ENCODE measurements at regions not wholly inside any gene's neighbourhood (a gene's known extent, or its start where the extent isn't known, plus 50 kb on each side); places are given as distances from the start of the nearest gene placed in this dataset.
A peak's percentile ranks its signal among the peaks of the same experiment; 100 is the strongest.

DNA sequence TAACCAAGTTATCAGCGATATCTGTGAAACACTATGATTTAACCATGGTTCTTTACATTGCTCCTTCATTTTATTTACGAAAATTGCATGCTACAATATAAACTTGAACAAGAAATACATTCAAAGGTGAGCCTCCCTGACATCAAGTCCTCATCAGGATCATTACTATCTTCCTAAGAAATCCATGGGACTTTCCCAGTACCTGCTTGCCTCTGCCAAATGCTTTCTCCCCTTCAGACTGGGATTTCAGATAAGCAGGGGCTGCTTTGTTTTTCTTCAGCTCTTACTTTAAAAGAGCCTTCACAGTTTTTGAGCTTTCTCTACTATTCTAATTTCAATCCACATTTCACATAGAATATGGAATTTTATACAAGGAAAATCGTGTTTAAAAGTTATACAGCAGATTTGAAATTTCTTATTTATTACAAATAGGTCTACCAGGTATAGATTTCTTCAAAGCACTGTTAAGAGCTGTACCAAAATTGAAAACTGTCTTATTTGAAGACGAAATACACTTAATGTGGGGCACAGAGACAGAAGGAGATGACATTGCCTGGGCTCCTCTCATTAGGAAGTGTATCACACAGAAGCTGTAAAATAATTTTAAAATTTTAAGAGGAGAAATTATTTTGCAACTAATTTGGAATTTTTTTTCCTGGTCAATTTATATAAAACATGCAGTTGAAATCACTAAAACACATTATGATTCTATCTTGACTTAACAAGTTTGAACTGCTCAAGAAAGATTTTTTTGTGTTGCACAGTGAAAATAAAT is 615.0 kb upstream of the AGTR1 start:
- DNase-seq (ENCODE audit: low read depth) = no peak

DNA sequence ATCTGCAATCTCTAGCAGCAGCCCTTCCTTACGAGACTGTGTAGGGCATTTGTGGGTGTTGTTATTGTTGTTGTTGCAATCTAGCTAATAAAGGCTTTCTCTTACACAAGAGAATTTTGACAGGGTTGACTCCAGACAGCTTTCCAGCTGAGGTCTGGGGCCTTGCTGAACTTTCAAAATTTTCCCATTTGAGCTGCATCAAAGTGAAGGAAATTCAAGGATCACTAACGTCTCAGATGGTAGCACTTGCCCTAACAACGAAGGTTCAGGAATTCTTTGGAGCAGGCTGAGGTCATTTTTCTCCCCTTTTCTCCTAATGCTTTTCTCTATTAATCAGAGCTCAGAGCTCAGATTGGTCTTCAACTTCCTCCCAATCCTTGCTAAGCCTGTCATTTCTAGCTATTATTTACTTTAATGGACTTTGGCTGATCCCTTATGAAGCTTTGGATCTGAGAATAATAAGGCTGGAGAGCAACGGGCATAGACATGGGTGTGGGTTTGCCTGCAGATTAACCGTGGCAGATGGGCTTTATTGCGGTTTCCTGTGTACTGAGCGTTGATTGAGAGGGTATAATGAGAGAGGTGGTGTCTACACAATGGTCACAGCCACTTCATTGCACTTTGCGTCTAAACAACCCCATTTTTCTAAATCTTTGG is 614.0 kb upstream of the AGTR1 start:
- DNase-seq (ENCODE audit: low read depth) = no peak

DNA sequence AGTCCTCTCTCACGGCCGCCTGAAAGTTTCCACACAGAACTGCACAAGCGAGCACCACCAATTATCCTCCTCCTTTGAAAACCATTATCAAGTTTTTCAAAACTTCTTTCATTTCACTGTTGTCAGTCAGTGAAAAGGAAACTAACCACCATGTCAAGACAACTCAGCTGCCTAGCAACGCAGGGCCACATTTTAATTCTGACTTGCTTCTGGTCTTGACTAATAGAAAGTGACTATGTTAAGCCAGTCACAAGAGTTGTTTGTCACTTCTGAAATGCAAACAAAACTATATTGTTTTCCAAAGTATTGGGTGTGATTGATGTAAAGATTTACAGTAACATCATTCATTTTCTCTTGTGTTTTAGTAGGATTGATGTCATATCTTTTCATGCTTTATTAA is 612.8 kb upstream of the AGTR1 start:
- DNase-seq (ENCODE audit: low read depth) = peak; percentile 60

DNA sequence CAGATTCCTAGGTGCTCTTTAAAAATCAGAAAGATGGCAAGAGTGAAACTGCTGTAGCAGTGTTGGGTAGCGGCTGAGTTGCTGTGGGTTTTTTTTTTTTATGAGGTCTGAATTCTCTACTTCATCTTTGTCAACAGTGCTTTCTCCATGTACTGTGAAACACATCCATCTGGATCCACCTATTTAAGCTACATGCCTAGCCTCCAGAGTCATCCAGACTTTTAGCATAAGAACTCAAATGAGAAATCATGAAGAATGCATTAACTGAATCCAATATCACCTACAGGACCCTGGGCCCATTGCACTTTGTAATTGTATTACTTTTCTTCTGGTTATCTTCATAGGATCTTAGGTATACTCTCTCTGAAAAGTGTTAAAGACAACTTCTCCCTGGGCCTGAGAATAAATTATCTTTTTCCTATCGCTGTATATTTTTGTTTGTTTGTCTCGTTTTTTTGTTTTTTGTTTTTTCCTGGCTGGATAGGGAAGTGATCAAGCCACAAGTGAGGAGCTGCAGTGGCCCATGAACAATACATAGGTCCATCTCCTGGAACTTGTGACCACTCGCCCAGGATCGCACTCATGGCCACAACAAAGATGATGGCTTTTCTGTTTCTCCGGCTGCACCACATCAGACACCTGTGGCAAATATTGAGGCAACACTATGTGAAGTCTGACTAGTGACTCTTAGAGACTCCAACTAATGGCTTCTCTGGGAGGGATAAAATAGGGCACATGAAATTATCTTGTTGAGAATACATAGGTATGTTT is 609.9 kb upstream of the AGTR1 start:
- DNase-seq (ENCODE audit: low read depth) = no peak

DNA sequence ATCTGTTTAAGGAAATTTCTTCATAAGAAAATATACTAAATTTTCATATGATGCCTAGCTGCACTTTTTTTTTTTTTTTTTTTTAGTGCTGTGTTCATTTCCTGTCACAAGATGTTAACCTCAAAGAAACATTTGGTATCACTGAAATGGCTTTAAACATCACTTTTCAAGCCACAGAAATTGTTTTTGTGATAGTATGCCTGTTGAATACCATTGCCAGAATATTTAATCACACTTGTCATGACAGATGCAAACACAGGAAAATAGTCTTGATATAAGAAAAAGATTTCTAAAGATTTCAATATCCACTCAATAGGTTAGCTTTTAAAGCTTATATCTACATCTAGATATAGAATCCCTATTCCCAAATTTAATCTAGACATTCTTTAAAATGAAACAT is 608.5 kb upstream of the AGTR1 start:
- DNase-seq (ENCODE audit: low read depth) = no peak

DNA sequence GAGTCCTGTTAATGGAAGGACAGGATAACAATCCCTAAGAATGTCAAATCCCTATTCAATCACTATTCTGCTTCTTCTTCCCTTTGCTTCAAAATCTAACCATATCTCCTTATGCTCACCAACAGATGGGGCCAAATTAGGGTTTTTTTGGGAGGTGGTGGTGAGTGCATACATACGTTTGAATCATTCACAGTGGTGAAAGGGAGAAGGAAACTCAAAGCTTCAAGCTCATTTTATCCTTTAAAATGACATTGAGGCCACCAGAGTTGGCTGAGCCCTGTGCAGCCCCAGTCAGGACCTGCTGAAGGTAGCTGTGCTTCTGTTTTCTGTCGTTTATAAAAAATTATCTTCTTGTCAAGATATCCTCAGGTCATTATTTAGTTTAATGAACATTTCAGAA is 607.5 kb upstream of the AGTR1 start:
- no peak for DNase-seq (ENCODE audit: low read depth)

DNA sequence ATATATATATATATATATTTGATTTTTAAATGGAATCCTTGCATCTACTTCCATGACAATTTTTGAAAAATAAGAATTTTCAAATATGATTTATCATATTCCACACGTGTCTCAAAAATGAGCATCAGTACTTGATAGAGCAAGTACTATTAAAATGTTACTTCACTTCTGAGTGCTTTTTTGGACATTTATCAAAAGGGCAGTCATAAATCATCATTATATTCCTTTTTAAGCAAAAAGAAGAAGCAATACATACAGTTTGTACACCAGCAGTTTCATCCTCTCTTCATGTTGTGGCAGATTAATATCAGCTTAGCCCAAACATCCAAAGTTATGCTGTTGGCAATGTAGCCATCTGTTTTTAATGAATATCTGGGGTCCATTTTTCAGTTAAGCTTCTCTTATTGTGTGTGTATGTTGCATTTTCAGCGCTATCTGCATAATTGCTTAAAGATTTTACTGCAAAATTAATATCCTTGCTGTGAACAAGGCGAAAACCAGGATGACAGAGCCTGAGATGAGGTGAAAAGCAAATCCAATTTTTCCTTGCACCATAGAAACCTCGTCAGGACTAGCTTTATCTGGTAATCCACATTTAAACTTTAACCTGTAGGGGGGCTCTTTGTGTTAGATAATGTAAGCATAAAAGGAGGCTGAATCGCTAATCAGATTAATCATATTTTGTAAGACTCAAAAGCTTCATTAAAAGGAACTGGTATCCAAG is 604.9 kb upstream of the AGTR1 start:
- no peak for DNase-seq (ENCODE audit: low read depth)

DNA sequence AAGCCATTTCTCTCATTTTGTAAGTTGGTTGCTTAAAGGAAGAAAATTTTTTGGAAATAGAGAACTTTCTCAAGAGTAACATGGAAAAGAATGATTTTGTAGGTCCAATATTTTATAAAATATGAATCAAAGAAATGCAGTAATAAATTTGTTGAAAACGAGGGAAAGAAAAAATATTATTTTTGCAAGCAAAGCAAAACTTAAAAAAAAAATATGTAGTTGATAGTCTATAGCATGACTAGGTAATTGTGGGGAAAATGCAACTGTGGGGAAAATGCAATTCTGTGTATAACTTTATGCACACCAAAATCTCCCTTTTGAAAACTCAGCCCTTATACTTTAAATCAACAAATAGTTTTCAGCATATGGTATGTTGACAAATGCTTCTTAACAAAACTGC is 604.0 kb upstream of the AGTR1 start:
- no peak for DNase-seq (ENCODE audit: low read depth)

DNA sequence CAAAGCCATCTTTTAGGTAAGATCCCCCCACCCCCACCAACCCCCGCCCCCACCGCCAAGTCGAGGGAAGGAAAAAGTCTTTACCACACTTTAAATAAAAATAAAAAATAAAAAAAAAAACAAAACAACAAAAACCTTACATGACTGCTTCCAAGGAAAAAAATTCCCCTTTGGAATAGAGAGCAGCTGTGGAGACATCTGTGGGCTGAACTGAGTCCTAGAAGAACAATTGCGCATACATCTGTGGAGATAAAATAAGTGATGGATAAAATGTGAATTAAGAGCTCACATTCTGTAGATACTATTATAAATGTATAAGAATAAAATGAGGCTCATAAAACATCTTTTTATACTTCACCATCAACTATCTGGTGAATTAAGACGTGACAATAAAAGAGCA is 601.7 kb upstream of the AGTR1 start:
- no peak for DNase-seq (ENCODE audit: low read depth)

DNA sequence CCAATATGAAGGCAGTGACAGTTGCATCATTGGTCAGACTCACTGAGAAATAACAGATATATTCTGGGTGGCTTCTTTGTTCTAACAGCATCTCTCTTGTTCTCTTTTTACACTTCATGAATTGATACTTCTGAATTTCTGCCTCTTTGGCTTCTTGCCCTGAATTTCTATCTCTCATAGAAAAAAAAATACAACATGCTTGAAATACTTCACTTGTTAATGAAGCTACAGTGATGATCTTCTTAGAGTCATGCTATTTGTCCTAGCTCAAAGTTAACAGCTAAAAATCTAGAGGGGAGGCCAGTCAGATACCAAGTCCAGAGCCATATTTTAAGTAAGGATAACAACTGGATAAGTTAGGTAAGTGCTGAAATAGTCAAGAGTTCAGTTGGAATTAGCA is 597.2 kb upstream of the AGTR1 start:
- DNase-seq (ENCODE audit: low read depth) = no peak

DNA sequence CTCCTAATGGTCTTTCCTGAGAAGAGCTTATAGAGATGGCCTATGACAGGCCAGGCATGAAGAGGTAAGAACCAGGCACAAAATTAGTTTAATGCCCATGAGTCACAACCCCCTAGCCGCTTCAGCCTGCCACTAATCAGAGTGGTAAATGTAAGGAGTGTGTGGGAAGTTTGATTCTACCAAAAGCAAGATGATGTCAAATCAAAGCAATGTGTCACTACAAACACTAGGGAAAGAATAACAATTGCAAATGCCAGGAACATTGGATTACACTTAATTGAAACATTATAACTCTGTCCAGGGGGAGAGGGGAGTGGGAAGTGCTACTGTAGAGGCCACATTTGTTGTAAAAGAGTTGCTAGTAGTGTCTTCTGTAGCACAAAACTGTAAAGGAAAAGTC is 596.6 kb upstream of the AGTR1 start:
- DNase-seq (ENCODE audit: low read depth) = peak; percentile 15

DNA sequence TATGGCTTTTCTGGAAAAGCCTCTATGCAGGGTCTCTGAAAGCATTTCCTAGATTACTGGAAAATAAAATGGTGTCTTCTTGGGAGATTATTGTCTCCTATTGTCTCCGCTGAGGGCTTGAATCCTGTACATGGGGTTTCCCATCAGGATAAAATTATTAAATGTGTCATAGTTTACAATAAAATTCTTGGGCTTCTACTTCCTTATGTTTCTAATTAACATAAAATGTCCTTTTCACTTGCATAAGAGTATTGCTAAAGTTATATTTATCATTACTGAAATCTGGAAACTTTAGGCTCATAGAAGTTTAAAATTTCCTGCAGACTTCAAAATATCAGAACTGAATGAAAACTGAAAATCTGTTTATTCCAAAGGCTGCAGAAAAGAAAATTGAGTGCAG is 595.5 kb upstream of the AGTR1 start:
- no peak for DNase-seq (ENCODE audit: low read depth)

DNA sequence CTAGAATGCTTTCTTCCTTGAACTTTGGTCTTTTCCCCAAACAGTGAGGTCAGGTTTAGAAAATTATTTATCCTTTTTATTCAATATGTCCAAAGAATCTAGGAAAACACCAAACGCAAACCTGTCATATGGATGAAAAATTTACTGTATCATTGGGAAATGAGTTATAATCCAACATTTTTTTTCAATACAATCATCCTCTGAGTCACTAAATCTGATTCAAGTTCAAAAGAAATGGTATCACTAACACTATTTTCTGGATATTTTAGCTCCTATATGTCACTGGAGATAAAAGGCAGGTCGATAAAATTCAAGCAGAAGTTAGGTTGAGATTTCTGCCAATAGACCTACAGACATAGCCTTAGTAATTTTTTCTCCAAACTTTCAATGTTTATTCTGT is 591.6 kb upstream of the AGTR1 start:
- DNase-seq (ENCODE audit: low read depth) = no peak

DNA sequence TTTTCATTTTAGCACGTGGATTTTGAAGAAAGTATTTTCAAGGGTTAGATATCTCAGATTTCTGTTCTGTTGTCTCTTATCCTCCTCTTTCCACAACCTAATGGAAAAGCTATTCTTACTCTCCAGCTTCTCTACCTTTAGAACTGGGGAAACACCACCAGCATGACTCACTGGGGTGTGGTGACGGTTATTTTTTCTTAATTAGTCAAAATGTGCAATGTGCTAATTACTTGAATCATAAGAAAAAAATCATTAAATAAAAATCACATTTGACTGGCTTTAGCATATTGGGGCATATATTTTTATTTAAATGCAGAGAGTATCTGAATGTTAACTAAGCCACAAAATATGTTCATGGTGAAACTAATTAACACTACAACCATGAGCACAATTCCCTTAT is 570.7 kb upstream of the AGTR1 start:
- no peak for DNase-seq (ENCODE audit: low read depth)

DNA sequence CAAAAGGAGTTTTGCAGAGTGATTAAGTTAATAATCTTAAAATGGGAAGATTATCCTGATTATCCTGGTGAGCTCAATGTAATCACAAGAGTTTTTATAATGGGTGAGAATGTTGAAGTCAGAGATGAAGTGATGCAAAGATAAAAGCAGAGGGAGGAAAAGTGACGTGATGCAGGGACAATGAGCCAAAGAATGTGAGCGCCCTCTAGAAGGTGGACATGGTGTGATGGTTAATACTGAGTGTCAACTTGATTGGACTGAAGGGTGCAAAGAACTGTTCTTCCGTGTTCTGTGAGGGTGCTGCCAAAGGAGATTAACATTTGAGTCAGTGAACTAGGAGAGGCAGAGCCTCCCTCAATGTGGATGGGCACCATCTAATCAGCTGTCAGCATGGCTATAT is 569.6 kb upstream of the AGTR1 start:
- DNase-seq (ENCODE audit: low read depth) = peak; percentile 10

DNA sequence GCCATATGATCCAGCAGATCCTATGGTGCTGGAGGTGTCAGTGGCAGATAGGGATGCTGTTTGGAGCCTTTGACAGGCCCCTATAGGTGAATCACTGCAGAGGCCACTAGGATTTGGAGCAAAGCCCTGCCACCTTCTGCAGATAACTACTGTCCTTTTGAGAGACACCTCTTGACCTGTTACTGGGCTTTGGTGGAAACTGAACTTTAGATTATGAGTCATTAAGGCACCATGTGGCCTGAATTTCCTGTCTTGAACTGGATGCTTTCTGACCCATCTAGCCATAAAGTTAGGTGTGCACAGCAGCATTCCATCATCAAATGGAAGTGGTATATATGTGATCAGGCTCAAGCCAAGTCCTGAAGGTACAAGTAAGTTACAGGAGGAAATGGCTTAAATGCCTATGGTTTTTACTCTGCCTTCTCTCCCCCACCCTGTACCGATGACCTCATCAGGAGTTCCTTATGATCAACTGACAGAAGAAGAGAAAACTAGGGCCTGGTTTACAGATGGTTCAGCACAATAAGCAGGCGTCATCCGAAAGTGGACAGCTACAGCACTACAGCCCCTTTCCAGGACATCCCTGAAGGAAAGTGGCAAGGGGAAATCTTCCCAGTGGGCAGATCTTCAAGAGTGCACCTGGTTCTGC is 565.6 kb upstream of the AGTR1 start:
- DNase-seq (ENCODE audit: low read depth) = peak; percentile 7

DNA sequence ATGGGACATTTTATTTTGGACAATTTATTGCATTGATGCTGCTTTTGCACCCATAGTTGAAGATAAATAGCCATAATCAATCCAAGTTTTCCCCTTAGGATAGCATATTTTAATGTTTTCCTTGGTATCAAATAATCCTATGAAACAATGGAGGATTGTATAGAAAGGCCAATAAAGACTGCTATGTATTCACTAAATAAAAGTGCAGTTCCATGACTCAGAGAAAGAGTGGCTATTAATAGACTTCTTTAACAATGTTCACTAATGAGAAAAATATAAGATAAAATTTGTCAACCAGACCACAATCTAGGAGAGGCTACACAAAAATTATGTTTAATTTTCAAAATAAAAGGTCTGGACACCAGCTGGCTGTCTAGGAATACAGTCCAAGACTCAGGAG is 560.9 kb upstream of the AGTR1 start:
- DNase-seq (ENCODE audit: low read depth) = no peak

DNA sequence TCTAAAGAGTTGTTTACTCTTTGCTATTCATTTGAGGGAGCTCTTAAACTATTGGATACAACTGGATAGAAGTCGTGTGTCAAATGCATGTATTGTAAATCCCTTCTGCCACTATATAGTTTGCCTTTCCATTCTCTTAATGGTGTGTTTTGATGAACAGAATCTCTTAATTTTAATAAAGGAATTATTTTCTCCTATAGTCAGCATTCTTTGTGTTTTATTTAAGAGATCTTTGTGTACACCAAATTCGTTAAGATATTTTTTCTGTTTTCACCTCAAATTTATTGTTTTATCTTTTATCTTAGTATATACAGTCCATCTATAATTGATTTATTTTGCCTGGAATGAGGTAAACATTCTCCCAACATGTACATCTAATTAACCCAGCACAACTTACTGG is 551.5 kb upstream of the AGTR1 start:
- DNase-seq (ENCODE audit: low read depth) = no peak

DNA sequence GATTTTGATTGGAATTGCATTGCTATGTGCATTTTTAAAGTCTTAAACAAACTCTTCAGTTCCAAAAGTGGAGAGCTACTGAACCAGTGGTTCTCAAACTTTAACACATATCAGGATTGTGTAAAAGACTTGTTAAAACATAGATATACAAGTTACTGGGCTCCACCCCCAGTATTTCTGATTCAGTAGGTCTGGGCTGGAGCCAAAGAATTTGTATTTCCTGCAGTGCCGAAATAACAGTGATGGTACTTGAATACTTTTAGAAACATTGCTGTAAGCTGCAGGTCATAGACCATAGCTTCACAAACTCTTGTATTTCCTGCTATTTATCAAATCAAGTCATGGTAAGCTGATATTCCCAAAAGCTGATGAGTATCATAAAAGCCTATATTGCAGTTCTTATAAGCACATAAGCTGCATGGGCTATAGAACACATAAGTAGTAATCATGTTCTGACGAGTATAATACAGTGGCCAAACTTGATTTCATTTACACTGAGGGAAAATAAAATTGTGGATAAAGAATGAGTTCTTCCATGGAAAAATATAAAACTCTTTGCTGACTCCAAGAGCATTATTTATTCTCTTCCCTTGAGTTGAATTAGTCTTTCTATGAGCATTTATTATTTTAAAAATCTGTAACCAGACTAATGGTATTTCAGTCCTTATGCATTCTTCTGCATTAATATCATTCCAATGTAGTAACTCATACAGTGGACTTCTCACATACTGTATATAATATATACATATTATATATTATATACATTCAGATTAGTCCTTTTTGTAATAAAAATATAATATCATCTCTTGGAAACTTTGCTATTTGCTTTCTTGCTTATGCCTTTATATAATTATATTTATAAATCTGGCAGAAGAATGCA is 550.5 kb upstream of the AGTR1 start:
- peak; percentile 23 for DNase-seq (ENCODE audit: low read depth)

DNA sequence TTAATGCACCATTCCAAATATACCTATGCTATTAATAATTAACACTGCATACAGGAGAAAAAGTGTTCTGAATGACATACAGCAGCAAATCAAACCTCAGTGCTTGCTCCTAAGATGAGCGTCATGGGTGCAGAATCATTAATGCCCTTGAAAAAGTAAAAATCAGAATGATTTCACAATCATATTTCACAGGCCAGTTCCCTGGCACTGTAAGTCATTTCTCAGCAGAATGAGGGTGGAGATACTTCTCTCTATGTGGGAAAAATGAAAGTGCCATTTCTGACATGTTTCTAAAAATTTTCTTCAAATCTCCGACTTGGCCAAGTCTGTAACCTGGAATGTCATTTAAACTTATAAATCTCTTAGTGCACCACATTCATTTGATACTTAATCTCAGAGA is 549.8 kb upstream of the AGTR1 start:
- DNase-seq (ENCODE audit: low read depth) = no peak

DNA sequence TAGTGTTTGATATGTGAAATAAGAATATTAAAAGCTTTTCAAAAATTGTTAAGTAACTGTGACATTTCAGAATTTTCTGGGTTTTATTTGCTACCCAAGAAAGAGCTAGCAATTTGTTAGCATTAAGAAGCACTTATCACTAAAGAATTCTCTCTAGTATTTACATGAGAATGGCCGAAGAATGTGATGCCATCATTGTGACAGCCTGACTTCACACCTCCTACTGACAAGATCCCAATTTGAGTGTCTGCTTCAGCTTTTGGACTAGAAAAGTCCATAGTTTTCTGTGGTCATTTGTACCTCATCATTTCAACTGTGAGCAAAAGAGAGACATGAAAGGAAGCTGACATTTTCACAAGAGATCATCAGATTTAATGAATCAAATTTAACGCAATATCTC is 548.1 kb upstream of the AGTR1 start:
- no peak for DNase-seq (ENCODE audit: low read depth)
